Dedifferentiated amniotic fluid mesenchymal stem cell (primary cell): ENCODE measurements at regions not wholly inside any gene's neighbourhood (a gene's known extent, or its start where the extent isn't known, plus 50 kb on each side); places are given as distances from the start of the nearest gene placed in this dataset.
"Not testable (repeated sequence)": the region's sequence is repeated elsewhere in the genome, so short reads cannot be mapped to it uniquely, and the experiment has no call there.

Experiments used
- DNase-seq: peaks from one replicate; pipeline ENCODE4 v3.0.0-alpha.2; 2016; ENCODE audit errors: extremely low spot score

- no peak for DNase-seq
These were observed 171.8 kb upstream of the ATP5MC3 start for GRCh38 chr2:175353275-175353674.

DNA sequence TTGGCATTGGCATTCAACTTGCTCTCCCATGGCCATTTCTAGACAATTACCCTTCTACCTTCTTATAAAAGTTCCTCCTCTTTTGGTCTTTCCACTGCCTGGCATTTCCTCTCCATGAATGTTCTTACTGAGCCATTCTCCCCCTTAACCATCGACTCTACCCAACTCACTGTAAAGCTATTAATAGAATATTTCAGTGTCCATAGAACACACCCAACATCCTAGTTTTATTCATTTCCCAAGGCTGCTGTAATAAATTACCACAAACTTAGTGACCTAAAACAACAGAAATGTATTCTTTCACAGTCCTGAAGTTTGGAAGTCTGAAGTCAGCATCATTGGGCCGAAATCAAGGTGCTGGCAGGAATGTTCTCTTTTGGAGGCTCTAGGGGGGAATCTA lies 170.0 kb upstream of the ATP5MC3 start:
- DNase-seq = no peak

DNA sequence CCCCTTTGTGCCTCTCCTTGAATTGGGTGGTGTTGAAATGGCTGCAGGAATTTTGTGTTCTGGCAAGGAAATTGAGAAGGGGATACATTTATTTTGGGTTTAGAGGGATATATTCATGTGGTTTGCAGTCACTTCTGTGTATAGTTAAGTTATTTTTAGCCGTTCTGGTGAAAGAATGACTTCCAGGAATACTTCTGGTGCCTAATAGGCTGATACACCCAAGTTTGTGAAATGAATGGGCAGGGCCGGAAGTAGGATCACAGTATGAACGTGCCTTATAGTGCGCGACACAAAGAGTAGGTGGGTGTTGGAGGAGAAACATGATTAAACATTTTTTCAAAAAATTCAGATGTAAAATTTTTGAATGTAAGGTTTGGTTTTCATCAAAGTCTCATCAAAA lies 168.6 kb upstream of the ATP5MC3 start:
- DNase-seq = no peak

GRCh38 chr2:175342085-175342484 lies 160.6 kb upstream of the ATP5MC3 start:
- no peak for DNase-seq

GRCh38 chr2:175330195-175330594 lies 148.7 kb upstream of the ATP5MC3 start:
- no peak for DNase-seq

DNA sequence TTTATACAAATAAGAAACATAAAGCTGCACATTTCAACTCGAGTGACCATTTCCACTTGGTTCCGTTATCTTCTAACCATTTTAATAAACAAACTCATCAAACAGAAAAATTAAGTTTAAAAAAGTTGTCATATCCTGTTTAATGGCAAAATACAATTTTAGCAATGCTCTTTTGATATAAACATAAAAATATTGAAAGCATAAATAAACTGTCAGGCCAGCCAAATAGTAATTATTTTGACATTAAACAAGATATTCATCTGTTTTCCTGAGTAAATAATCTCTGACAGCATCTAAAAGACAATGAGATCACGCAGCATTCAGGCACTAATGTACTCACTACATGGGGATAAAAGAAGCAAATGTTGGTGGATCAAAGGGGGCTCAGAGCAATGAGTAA lies 145.3 kb upstream of the ATP5MC3 start:
- no peak for DNase-seq

DNA sequence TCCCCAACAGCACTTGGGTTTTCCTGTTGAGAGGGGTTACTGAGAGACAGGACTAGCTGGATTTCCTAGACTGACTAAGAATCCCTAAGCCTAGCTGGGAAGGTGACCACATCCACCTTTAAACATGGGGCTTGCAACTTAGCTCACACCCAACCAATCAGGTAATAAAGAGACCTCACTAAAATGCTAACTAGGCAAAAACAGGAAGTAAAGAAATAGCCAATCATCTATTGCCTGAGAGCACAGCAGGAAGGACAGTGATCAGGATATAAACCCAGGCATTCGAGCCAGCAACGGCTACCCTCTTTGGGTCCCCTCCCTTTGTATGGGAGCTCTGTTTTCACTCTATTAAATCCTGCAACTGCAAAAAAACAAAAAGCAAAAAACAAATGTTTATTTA lies 144.7 kb upstream of the ATP5MC3 start:
- DNase-seq = not testable (repeated sequence)

DNA sequence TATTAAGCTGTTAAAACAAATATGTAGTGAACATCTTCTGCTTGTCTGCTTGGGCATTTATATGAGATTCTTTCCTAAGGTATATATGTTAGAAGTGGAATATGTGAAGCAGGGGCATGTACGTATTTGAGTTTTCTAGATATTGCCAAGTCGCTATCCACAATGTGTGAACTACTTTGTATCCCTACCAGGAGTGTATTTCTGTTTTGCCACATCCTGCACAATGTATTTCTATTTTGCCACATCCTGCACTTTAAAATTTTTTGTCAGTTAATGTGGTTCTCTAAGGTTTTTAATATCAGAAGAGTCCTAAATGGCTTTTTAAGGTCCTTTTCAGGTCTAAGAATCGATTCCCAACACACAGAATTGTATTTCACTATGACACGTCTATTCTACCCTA lies 141.7 kb upstream of the ATP5MC3 start:
- no peak for DNase-seq

DNA sequence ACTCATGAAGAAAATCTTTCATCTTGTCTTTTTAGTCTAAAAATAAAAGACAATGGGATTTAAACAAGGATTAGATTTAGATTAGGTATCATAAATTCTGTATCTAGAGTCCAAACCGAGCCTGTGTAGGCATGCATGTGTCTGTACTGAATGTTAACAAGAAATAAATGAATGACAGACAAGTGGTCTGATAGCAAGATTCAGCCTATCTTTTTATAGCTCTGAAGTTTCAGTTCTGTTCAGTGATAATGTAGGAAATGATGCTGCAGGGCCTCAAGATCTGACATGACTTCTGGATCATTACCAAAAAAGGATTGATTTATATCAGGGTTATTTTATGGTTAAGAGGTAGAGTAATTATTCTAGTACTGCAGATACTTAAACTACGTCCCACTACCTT lies 137.0 kb upstream of the ATP5MC3 start:
- DNase-seq = no peak

DNA sequence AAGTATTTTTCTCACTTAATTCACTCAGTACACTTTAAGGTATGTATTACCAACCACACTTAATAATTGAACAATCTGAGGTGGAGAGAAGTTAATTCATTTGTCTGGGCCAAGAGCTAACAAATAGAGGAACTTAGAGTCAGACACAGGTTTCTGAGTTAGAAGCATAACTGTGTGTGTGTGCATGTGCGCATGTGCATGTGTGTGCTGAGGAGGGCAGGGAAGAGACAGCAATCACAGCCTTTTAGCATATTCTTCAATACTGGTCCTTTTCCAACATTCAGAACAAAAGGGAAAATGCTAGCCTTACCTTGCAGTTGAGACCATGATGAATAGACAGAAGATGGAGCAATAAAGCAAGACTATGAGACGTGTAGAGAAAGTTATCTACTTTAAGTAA lies 136.2 kb upstream of the ATP5MC3 start:
- DNase-seq = no peak

DNA sequence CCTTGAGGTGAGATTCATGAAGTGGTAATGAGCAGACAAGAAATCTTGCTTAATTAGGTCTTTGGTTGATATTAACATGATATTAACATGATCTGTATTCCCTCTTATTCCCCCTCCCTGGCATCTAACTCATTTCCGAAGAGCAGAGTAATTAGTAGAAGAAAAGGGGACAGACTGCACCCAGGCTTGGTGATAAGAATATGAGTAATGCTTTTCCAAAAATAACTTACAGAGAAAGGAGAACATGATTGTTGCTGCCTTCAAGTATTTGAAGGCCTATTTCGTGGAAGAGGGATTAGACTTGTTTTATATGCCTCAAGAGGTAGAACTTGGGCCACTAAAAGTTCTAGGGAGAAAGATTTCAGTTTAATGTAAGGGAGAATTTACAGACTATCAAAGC lies 130.6 kb upstream of the ATP5MC3 start:
- no peak for DNase-seq

DNA sequence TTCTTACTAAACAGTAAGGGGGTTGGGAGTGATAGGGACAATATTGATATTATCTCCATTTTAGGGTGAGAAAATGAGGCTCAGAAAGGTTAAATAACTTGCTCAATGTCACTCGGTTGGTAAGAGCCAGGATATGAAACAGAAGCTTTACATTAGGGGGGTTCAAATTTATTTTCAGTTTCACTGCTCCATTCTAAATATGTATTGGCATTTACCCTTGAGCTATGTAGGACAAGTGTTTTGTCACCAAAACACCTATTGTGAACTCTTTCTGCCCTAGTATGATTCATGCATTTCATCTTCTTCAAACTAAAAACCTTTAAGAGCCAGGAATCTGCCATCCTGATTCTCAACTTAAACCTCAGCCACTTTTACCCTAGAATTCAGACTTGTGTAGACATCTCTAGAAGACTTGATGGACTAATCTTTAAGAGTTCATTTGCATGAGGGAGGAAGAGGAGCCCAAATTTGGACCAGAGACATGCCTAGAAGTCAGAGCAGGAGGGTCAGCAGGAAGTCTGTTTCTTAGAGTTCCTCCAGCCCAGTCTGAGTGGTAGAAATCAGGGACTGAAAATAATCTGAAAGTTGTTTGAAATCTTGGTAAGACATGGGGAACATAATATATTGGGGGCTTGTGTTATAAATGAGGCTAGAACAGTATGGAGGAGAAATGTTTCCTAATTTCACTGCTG lies 129.4 kb upstream of the ATP5MC3 start:
- no peak for DNase-seq

DNA sequence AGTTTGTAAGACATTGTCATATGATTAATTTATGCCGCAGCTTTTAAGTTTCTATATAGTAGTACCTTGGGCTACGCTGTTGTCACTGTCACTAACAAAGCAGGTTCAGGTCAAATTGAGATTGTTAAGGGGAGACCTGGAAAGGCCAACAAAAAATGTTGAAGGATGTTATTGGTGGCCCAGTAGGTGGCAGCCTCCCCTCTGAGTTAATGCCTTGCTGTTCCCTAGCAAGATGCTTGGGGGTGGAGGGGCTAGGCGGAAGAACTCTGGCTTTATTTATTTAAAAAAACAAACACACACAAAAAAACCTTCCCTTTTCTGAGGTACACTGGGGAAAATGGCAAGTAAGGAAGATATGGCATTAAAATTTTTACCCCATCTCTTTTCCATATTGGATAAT lies 128.3 kb upstream of the ATP5MC3 start:
- no peak for DNase-seq

DNA sequence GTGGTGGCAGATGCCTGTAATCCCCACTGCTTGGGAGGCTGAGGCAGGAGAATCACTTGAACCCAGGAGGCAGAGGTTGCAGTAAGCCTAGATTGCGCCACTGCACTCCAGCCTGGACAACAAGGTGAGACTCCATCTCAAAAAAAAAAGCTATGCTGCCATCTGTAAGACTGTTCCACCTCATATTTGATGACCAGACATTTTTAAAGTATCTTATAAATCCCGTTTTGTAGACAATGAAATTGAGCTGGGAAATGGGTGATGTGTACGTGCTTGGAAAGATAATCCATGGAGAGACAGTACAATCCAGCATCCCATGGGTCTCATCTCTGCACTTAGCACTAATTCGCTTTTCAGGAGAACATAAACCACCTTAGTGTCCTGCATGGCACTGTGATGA lies 126.5 kb upstream of the ATP5MC3 start:
- DNase-seq = no peak

DNA sequence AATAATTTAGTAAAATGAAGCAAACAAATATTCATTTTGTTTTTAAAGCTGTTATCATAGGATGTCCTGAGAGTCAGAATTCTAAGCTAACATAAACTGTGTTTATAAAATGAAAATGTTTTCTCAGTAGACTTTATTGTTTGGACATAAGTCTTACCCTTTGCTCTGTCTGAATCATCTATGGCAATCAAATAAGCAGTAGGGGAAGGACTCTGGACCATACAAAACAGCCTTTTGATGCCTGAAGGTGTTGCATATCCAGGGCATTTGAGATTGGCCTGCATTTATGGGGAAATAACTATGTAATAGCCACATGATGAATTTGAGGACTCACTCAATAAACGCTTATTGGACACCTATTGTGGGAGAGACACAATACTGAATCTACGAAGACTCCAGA lies 123.0 kb upstream of the ATP5MC3 start:
- no peak for DNase-seq

DNA sequence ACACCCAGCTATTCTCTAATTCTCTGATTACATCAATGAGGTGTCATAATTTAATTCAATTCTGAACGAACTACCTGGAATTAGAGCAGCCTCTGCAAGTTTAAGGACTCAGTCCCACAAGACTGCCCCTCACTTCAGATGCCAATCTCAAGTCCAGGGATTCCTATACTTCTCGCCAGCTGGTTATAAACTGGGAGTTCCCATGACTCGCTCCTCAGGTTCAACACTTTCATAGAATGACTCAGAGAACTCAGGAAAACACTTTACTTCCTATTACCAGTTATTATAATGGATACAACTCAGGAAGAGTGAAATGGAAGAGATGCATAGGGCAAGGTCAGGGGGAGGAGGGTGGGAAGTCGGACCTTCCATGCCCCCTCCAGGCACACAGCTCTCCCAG lies 112.3 kb upstream of the ATP5MC3 start:
- no peak for DNase-seq

DNA sequence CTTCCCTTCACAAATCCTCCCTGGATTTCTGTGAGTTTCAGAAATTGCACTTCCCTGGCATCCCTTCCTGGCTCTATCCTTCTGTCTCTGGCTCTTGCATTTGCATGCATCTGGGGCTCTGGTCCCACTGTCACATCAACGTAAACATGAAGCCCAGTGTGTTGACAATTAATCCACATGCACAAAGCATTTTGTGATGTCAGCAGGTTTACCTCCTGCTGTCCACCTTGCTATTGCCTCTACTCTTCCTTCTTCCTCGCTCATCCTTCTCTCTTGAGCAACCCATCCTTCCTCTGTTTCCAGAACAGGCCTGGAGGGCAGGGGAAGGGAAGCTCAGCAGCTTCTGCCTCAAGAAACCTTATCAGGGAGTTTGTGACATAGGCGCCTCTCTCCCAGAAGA lies 111.7 kb upstream of the ATP5MC3 start:
- no peak for DNase-seq

- DNase-seq = no peak
These were observed 101.4 kb upstream of the ATP5MC3 start for GRCh38 chr2:175282886-175283285.

GRCh38 chr2:175282300-175282699 lies 100.8 kb upstream of the ATP5MC3 start:
- DNase-seq = no peak

DNA sequence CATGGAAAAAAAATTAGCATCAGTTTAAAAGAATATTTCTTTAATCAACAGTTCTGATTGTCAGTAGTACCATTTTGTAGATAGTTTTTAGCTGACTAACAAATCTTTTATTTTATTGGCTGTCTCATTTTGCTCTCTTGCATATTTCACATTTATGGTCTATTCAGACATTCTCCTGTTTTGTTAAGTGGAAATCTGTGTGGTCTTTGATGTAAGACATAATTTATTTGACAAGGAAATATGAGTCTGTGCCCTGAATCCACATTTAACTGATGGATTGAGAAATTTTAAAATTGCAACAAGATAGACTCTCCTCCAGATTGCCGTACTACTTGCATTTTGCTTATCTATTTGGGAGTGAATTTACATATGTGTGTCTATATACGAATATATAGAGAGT lies 96.3 kb upstream of the ATP5MC3 start:
- DNase-seq = no peak

DNA sequence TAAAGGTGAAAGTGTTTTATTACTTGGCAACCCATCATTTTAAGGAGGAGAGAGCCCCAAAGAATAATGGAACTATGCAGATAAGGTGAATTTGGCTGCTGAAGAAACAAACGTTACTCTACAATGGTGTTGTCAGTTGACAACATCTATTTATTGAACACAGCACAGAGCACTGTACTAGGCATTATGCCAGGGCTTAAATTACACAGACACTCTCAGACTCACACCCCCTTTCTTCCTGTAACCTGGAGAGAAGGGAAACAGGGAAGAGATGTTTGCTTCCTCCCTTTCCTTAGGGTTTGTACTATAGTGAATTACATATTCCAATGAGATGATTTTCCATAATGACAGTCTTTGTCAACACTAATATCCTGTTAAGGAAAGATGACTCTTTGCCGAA lies 94.0 kb upstream of the ATP5MC3 start:
- DNase-seq = no peak

DNA sequence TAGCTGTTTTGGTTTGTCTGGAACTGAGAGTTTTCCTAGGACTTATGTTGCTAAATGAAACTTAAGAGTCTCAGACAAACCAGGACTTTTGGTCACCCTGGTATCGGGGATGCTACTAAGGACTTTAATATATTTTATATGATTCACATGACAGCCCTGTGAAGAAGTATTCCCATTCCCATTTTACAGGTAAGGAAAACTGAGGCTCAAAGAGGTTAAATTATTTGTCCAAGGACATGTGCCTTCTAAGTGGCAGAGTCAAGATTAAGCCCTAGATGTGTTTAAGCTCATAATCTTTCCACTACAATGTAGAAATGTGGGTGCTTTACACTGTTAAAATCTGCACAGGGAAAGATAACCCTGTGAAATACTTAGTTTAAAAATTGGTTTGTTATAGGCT lies 77.7 kb upstream of the ATP5MC3 start:
- no peak for DNase-seq

- DNase-seq = no peak
These were observed 75.5 kb upstream of the ATP5MC3 start for GRCh38 chr2:175256806-175257585.

DNA sequence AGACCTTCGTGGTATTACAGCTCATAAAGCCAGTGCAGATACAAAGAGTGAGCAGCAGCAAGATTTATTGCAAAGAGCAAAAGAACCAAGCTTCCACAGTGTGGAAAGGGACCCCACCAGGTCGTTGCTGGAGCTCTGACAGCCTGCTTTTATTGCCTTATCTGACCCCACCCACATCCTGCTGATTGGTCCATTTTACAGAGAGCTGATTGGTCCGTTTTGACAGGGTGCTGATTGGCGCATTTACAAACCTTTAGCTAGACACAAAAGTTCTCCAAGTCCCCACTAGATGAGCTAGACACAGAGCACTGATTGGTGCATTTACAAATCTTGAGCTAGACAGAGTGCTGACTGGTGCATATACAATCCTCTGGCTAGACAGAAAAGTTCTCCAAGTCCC lies 74.9 kb upstream of the ATP5MC3 start:
- not testable (repeated sequence) for DNase-seq
